Epithelial cell of esophagus (primary cell): ENCODE measurements at regions not wholly inside any gene's neighbourhood (a gene's known extent, or its start where the extent isn't known, plus 50 kb on each side); places are given as distances from the start of the nearest gene placed in this dataset.

Source experiments
- DNase-seq: peaks from one replicate; pipeline ENCODE4 v3.0.0; 2010; ENCODE audit warnings: low read depth
- H3K4me3 ChIP-seq: 2 replicates; pipeline ENCODE4 v1.5.1; 2011; ENCODE audit warnings: mild to moderate bottlenecking, low read length, control low read depth
- CTCF ChIP-seq: IDR thresholded peaks from 2 replicates; pipeline ENCODE4 v1.5.1; 2011; ENCODE audit warnings: low read depth, mild to moderate bottlenecking, low read length, control low read depth, inconsistent platforms; ENCODE audit not compliant: insufficient read depth; ENCODE audit errors: missing control alignments

DNA sequence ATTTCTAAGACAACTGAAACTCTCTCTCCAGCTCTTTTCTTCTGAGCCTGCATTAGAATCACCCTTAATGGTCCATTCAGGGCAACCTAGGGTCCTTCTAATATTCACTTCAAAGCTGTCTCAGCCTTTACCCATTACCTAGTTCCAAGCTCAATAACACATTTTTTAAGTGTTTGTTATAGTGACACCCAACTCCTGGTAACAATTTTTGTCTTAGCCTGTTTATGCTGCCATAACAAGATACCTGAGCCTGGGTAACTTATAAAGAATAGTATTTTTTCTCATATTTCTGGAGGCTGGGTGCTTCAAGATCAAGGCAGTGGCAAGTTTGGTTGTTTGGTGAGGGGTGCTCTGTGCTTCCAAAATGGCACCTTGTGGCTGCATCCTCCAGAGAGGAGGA, 531.5 kb upstream of the USP24 start:
- DNase-seq: no peak
- no peak overlapping the region for H3K4me3 ChIP-seq
- no peak for TF ChIP-seq CTCF

- TF ChIP-seq CTCF: no peak
- DNase-seq: no peak
- no peak overlapping the region for H3K4me3 ChIP-seq
Observed at GRCh38 chr1:55741516-55741915, 526.4 kb upstream of the USP24 start.

GRCh38 chr1:55735106-55735505, 519.9 kb upstream of the USP24 start:
- no peak overlapping the region for H3K4me3 ChIP-seq
- no peak for DNase-seq
- no peak for TF ChIP-seq CTCF

DNA sequence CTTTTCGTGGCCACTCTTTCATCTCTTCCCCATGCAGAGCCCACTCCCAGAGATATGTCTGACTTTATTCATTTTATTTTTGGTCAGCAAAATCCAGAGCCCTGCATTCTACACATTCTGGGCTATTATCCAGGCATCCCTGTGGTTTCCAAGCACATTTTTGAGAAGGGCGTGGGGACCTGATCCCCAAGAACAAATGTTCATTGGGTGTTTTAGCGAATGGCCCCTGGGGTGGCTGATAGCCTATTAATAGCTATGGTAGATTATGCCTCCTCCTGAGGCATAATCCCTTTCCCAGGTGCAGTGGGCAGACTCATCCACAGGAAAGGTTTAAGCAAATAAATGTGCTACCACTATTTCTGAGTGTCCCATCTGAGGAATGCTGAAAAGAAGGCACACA, 511.8 kb upstream of the USP24 start:
- TF ChIP-seq CTCF: no peak
- H3K4me3 ChIP-seq: no peak overlapping the region
- peak; percentile 44 for DNase-seq

DNA sequence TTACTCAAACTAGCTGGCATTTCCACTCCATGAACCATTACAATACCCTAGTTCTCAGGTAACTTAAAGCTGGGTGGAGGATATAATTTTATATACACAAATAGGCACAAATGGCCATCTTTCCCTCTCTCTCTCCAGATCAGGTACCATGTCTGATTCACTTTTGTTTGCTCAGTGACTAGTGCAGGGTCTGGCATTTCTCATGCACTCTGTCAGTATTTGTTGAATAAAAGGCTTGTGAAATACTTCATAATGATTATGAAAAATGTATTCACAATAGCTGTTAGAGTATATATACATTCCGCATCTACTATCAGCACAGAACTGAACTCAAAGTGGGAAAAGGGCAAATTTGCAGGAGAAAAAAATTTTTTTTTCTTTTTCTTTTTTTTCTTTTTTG, 510.2 kb upstream of the USP24 start:
- no peak for TF ChIP-seq CTCF
- DNase-seq: peak; percentile 83
- no peak overlapping the region for H3K4me3 ChIP-seq

DNA sequence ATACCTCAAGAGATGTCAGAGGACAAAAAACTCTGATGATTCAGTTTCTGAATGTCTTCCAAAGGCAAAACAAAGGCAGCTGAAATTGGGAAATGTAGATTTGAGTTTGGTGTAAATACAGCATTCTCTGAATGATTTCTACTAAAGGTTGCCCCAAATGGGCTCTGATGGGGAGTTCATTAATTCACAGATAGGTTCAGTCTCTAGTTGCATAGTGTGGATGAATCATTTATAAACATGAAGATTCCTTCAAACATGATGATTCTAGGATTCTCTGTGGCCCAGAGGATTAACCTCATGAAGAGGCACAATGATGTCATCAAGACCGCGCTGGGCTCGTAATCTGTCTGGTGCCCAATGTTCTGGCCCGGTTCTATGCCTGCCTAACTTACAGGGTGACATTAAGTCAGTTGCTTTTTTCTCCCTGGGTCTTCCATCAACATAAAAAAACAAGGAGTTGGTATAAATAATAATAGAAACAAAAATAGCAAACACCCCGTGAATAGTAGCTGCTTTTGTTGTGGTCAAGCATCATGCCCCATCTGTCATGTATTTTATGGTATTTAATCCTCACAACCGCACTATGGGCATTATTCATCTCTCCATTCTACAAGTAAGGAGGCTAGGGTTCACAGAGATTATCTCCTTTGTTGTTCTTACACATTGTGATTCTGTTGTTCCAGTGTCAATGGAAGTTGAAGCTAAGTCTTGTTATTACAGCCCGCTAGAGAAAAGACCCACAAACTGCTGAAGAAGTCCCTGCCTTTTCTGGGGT, 509.6 kb upstream of the USP24 start:
- no peak for TF ChIP-seq CTCF
- DNase-seq: peak; percentile 24
- no peak overlapping the region for H3K4me3 ChIP-seq

DNA sequence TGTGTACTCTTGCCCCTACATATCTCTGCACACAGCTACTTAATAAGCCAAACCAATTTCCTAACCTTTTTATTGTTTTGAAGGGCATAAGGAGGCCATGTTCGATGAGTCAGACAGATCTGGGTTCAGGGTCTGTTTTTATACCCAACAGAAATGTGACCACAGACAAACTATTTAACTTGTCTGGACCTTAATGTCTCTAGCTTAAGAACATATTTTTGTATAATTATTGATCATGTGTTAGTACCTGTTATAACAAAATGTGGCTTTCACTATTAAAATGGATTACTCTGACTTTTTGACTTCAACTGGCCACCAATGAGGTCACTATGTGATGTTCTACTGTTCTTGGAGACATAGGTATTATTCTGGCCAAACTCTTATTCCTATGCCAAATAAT, 507.8 kb upstream of the USP24 start:
- TF ChIP-seq CTCF: no peak
- H3K4me3 ChIP-seq: no peak overlapping the region
- DNase-seq: no peak
